ENCODE measurements at regions not wholly inside any gene's neighbourhood (a gene's known extent, or its start where the extent isn't known, plus 50 kb on each side); places are given as distances from the start of the nearest gene placed in this dataset.

DNA sequence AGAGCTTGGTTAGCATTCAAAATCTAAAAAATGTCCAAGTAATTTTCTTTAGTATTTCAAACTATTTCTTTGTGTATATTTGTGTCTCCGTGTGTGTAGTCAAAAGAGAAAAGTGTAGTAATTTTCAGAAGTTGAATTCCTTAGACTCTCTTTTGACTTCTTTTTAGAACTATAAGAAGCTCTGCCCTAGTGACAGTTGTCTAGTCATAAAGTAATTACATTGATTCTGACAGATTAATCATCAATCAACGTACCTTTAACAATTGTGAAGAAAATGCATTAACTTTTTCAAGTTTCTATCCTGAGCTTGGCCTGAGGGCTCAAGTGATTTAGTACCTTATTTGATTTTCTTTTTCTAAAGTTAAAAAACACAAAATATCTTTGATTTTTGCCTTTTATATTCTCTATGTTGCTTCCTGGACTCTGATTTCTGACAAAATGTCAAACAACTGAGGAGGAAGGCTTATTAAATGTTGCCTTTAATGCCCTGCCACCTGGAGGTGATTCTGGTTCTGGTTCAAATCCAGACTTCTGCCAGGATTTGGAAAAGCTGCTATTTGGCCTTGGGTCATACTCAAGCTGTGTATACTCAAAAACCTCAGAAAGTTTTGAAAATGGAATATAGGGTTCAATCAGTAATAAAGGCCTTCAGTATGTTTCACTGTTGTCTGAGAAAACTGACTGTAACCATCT, 653.6 kb downstream of the NSUN3 start:
- no peak for DNase-seq (ENCODE audit: low spot score in 2 of 2)
- Histone ChIP-seq H3K27me3 (no peaks in the 10 kb centered on the region), H3K27ac (no peak overlapping the region), H3K4me1 (no peaks in the 10 kb centered on the region), H3K4me3 (no peak overlapping the region), H3K36me3 (no peaks in the 10 kb centered on the region), H3K9me3 (no peaks in the 10 kb centered on the region)
- 48% methylated on average over 2 of the region's 2 CpGs for WGBS
- TF ChIP-seq POLR2A (IDR thresholded peaks at IDR 0.05) (no peak), CTCF (IDR thresholded peaks at IDR 0.05) (no peak), EP300 (IDR thresholded peaks at IDR 0.05) (no peak), POLR2AphosphoS5 (IDR thresholded peaks at IDR 0.05) (no peak)

DNA sequence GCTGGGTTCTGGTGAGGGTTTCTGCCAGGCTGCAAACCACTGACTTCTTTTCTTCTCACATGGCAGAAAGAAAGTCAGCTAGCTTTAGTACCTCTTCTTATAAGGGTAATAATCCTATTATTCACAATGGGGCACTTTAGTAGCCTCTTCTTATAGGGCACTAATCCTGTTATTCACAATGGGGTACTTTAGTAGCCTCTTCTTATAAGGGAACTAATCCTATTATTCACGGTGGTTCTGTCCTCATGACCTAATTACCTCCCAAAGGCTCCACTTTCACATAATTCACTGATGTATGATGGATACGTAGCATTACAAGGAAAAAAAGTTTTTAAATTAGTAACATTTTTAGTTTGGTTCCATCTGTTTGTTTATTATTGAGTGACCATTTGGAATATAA, 671.3 kb downstream of the NSUN3 start:
- Histone ChIP-seq H3K36me3 (no peaks in the 10 kb centered on the region), H3K4me1 (no peaks in the 10 kb centered on the region), H3K4me3 (no peak overlapping the region), H3K27me3 (no peaks in the 10 kb centered on the region), H3K9me3 (peaks cover 4% of the 10 kb centered on the region), H3K27ac (no peak overlapping the region)
- TF ChIP-seq POLR2AphosphoS5 (IDR thresholded peaks at IDR 0.05) (no peak), EP300 (IDR thresholded peaks at IDR 0.05) (no peak), POLR2A (IDR thresholded peaks at IDR 0.05) (no peak), CTCF (IDR thresholded peaks at IDR 0.05) (no peak)
- DNase-seq (ENCODE audit: low spot score in 2 of 2), result no peak
- 42% methylated on average over 2 of the region's 2 CpGs for WGBS

GRCh38 chr3:94735354-94735753, 672.5 kb downstream of the NSUN3 start:
- no peak for TF ChIP-seq CTCF (IDR thresholded peaks at IDR 0.05)
- TF ChIP-seq POLR2A (IDR thresholded peaks at IDR 0.05), result no peak
- TF ChIP-seq POLR2AphosphoS5 (IDR thresholded peaks at IDR 0.05), result no peak
- no peak for TF ChIP-seq EP300 (IDR thresholded peaks at IDR 0.05)
- Histone ChIP-seq H3K27ac (no peak overlapping the region), H3K9me3 (peaks cover 4% of the 10 kb centered on the region), H3K4me1 (no peaks in the 10 kb centered on the region), H3K27me3 (no peaks in the 10 kb centered on the region), H3K36me3 (no peaks in the 10 kb centered on the region), H3K4me3 (no peak overlapping the region)
- no peak for DNase-seq (ENCODE audit: low spot score in 2 of 2)
- WGBS, result 75% methylated on average over 2 of the region's 2 CpGs

- Histone ChIP-seq H3K9me3 (no peaks in the 10 kb centered on the region), H3K4me3 (no peak overlapping the region), H3K4me1 (no peaks in the 10 kb centered on the region), H3K27me3 (no peaks in the 10 kb centered on the region), H3K36me3 (no peaks in the 10 kb centered on the region), H3K27ac (no peak overlapping the region)
- DNase-seq (ENCODE audit: low spot score in 2 of 2), result no peak
- TF ChIP-seq EP300 (IDR thresholded peaks at IDR 0.05) (no peak), POLR2AphosphoS5 (IDR thresholded peaks at IDR 0.05) (no peak), CTCF (IDR thresholded peaks at IDR 0.05) (no peak), POLR2A (IDR thresholded peaks at IDR 0.05) (no peak)
- WGBS, result 72% methylated on average over 2 of the region's 2 CpGs
Measured at GRCh38 chr3:94737116-94737515, 674.3 kb downstream of the NSUN3 start.

GRCh38 chr3:94739420-94739819, 676.6 kb downstream of the NSUN3 start:
- Histone ChIP-seq H3K36me3 (no peaks in the 10 kb centered on the region), H3K27ac (no peak overlapping the region), H3K9me3 (no peaks in the 10 kb centered on the region), H3K27me3 (no peaks in the 10 kb centered on the region), H3K4me3 (no peak overlapping the region), H3K4me1 (no peaks in the 10 kb centered on the region)
- TF ChIP-seq POLR2A (IDR thresholded peaks at IDR 0.05), result no peak
- no peak for TF ChIP-seq CTCF (IDR thresholded peaks at IDR 0.05)
- TF ChIP-seq POLR2AphosphoS5 (IDR thresholded peaks at IDR 0.05), result no peak
- no peak for TF ChIP-seq EP300 (IDR thresholded peaks at IDR 0.05)
- no peak for DNase-seq (ENCODE audit: low spot score in 2 of 2)
- 52% methylated on average over 3 of the region's 3 CpGs for WGBS
